ENCODE measurements at regions not wholly inside any gene's neighbourhood (a gene's known extent, or its start where the extent isn't known, plus 50 kb on each side); places are given as distances from the start of the nearest gene placed in this dataset.
A peak's percentile ranks its signal among the peaks of the same experiment; 100 is the strongest.
"Not testable (repeated sequence)": the region's sequence is repeated elsewhere in the genome, so short reads cannot be mapped to it uniquely, and the experiment has no call there.

GRCh38 chr2:113355339-113356015, 76.8 kb upstream of the PAX8 start:
- DNase-seq; H3K36me3 ChIP-seq (replicated peaks; ENCODE audit: control insufficient read depth, insufficient read depth, low read length); H3K27me3 ChIP-seq (ENCODE audit: control insufficient read depth, insufficient read depth, low read length); H3K4me3 ChIP-seq (ENCODE audit: insufficient read depth, low read depth, low read length): not testable (repeated sequence)

- DNase-seq: no peak
- H3K36me3 ChIP-seq (replicated peaks; ENCODE audit: control insufficient read depth, insufficient read depth, low read length): no peaks in the 10 kb centered on the region
- H3K27me3 ChIP-seq (ENCODE audit: control insufficient read depth, insufficient read depth, low read length): no peaks in the 10 kb centered on the region; the same call in 1 of the 2 replicates
- no peak overlapping the region for H3K4me3 ChIP-seq (ENCODE audit: insufficient read depth, low read depth, low read length)
Measured at GRCh38 chr2:113351375-113352355, 72.9 kb upstream of the PAX8 start.

GRCh38 chr2:113343800-113344199, 65.1 kb upstream of the PAX8 start:
- DNase-seq; H3K4me3 ChIP-seq (ENCODE audit: insufficient read depth, low read depth, low read length); H3K27me3 ChIP-seq (ENCODE audit: control insufficient read depth, insufficient read depth, low read length); H3K36me3 ChIP-seq (replicated peaks; ENCODE audit: control insufficient read depth, insufficient read depth, low read length): not testable (repeated sequence)

GRCh38 chr2:113342650-113343049, 63.9 kb upstream of the PAX8 start:
- no peak for DNase-seq
- Histone ChIP-seq H3K36me3 (replicated peaks; ENCODE audit: control insufficient read depth, insufficient read depth, low read length) (no peaks in the 10 kb centered on the region), H3K4me3 (ENCODE audit: insufficient read depth, low read depth, low read length) (no peak overlapping the region), H3K27me3 (ENCODE audit: control insufficient read depth, insufficient read depth, low read length) (no peaks in the 10 kb centered on the region)

GRCh38 chr2:113341870-113342253, 63.1 kb upstream of the PAX8 start:
- not testable (repeated sequence) for H3K36me3 ChIP-seq (replicated peaks; ENCODE audit: control insufficient read depth, insufficient read depth, low read length); H3K27me3 ChIP-seq (ENCODE audit: control insufficient read depth, insufficient read depth, low read length); DNase-seq; H3K4me3 ChIP-seq (ENCODE audit: insufficient read depth, low read depth, low read length)

- Histone ChIP-seq H3K4me3 (ENCODE audit: insufficient read depth, low read depth, low read length) (no peak overlapping the region), H3K36me3 (replicated peaks; ENCODE audit: control insufficient read depth, insufficient read depth, low read length) (no peaks in the 10 kb centered on the region), H3K27me3 (ENCODE audit: control insufficient read depth, insufficient read depth, low read length) (no peaks in the 10 kb centered on the region)
- DNase-seq: peak; percentile 22
Measured at GRCh38 chr2:113341191-113341869, 62.6 kb upstream of the PAX8 start.

GRCh38 chr2:113337809-113338208, 59.1 kb upstream of the PAX8 start:
- H3K4me3 ChIP-seq (ENCODE audit: insufficient read depth, low read depth, low read length): no peak overlapping the region
- DNase-seq: no peak
- no peaks in the 10 kb centered on the region for H3K27me3 ChIP-seq (ENCODE audit: control insufficient read depth, insufficient read depth, low read length)
- H3K36me3 ChIP-seq (replicated peaks; ENCODE audit: control insufficient read depth, insufficient read depth, low read length): no peaks in the 10 kb centered on the region

GRCh38 chr2:113336040-113336439, 57.3 kb upstream of the PAX8 start:
- not testable (repeated sequence) for DNase-seq; H3K4me3 ChIP-seq (ENCODE audit: insufficient read depth, low read depth, low read length); H3K36me3 ChIP-seq (replicated peaks; ENCODE audit: control insufficient read depth, insufficient read depth, low read length); H3K27me3 ChIP-seq (ENCODE audit: control insufficient read depth, insufficient read depth, low read length)

- Histone ChIP-seq H3K36me3 (replicated peaks; ENCODE audit: control insufficient read depth, insufficient read depth, low read length) (no peaks in the 10 kb centered on the region), H3K4me3 (ENCODE audit: insufficient read depth, low read depth, low read length) (no peak overlapping the region)
- no peak for DNase-seq
Measured at GRCh38 chr2:113334147-113334546, 55.4 kb upstream of the PAX8 start.

GRCh38 chr2:113333735-113334134, 55.0 kb upstream of the PAX8 start:
- H3K27me3 ChIP-seq (ENCODE audit: control insufficient read depth, insufficient read depth, low read length); H3K36me3 ChIP-seq (replicated peaks; ENCODE audit: control insufficient read depth, insufficient read depth, low read length); DNase-seq; H3K4me3 ChIP-seq (ENCODE audit: insufficient read depth, low read depth, low read length): not testable (repeated sequence)

More at GRCh38 chr2:113334147-113334546, 55.4 kb upstream of the PAX8 start:
- H3K27me3 ChIP-seq (ENCODE audit: control insufficient read depth, insufficient read depth, low read length): no peaks in the 10 kb centered on the region

- DNase-seq: not testable (repeated sequence)
Measured at GRCh38 chr2:113330060-113330767, 51.5 kb upstream of the PAX8 start.

GRCh38 chr2:113328973-113329372, 50.3 kb upstream of the PAX8 start:
- H3K36me3 ChIP-seq (replicated peaks; ENCODE audit: control insufficient read depth, insufficient read depth, low read length); H3K27me3 ChIP-seq (ENCODE audit: control insufficient read depth, insufficient read depth, low read length); DNase-seq; H3K4me3 ChIP-seq (ENCODE audit: insufficient read depth, low read depth, low read length): not testable (repeated sequence)

More at GRCh38 chr2:113330060-113330767, 51.5 kb upstream of the PAX8 start:
- not testable (repeated sequence) for H3K4me3 ChIP-seq (ENCODE audit: insufficient read depth, low read depth, low read length); H3K27me3 ChIP-seq (ENCODE audit: control insufficient read depth, insufficient read depth, low read length); H3K36me3 ChIP-seq (replicated peaks; ENCODE audit: control insufficient read depth, insufficient read depth, low read length)

- not testable (repeated sequence) for H3K4me3 ChIP-seq (ENCODE audit: insufficient read depth, low read depth, low read length); H3K36me3 ChIP-seq (replicated peaks; ENCODE audit: control insufficient read depth, insufficient read depth, low read length); DNase-seq; H3K27me3 ChIP-seq (ENCODE audit: control insufficient read depth, insufficient read depth, low read length)
Measured at GRCh38 chr2:113328572-113328971, 49.9 kb upstream of the PAX8 start.

All from H7 (cell line).